Astrocyte of the spinal cord (primary cell): ENCODE measurements at regions not wholly inside any gene's neighbourhood (a gene's known extent, or its start where the extent isn't known, plus 50 kb on each side); places are given as distances from the start of the nearest gene placed in this dataset.

ENCODE experiments used
- DNase-seq: peaks from one replicate; pipeline ENCODE4 v3.0.0; 2011; ENCODE audit warnings: low read depth, low spot score
- H3K4me3 ChIP-seq: 2 replicates; pipeline ENCODE4 v1.5.1; 2011; ENCODE audit warnings: low read depth, mild to moderate bottlenecking, low read length, moderate library complexity
- in situ Hi-C: cut with HindIII; loops from 2 replicates; pipeline ENCODE4 v1.10.0; 2017; ENCODE audit warnings: low sequenced_read_pairs
- TF ChIP-seq, protein P1 (sequence below): IDR thresholded peaks from 2 replicates; pipeline ENCODE4 v1.5.1; 2012; ENCODE audit warnings: low read depth, mild to moderate bottlenecking, low read length, inconsistent platforms

DNA sequence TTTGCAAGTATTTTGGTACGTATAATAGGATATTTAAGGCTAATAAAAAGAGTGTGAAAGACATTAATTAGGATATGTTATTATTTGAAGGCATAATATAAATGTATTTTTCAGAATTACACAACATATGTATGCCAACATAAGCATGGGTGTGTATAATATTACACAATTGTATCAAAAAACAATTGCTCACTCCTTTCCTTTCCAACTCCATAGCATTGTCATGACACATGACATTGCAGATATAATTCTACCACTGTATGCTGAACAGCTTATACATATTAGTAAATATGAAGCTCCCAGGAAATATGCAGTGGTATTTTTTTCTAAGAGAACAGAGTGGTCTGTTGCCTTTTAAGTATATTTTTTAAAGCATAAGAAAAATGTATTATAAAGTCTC is 593.1 kb downstream of the TMX3 start:
- no peak overlapping the region for H3K4me3 ChIP-seq
- TF ChIP-seq, protein P1, sequence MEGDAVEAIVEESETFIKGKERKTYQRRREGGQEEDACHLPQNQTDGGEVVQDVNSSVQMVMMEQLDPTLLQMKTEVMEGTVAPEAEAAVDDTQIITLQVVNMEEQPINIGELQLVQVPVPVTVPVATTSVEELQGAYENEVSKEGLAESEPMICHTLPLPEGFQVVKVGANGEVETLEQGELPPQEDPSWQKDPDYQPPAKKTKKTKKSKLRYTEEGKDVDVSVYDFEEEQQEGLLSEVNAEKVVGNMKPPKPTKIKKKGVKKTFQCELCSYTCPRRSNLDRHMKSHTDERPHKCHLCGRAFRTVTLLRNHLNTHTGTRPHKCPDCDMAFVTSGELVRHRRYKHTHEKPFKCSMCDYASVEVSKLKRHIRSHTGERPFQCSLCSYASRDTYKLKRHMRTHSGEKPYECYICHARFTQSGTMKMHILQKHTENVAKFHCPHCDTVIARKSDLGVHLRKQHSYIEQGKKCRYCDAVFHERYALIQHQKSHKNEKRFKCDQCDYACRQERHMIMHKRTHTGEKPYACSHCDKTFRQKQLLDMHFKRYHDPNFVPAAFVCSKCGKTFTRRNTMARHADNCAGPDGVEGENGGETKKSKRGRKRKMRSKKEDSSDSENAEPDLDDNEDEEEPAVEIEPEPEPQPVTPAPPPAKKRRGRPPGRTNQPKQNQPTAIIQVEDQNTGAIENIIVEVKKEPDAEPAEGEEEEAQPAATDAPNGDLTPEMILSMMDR = no peak
- DNase-seq = no peak
- in situ Hi-C loops = no loop called here

DNA sequence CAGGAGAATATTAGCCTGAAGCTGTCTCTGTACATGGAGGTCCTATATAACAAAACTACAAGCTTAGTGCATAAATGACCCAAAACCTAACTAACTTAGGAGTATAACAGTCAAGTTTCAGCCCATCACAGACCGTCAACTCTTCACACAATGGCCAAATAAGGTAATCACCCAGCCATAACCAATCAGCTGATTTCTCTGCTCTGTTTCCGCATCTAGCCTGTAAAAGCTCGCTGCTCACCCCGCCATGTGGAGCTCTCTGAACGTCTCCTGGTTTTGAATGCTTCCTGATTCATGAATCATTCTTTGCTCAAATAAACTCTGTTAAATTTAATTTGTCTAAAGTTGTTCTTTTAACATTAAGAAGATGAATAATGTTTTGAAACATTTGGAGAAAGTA is 593.6 kb downstream of the TMX3 start:
- no peak overlapping the region for H3K4me3 ChIP-seq
- TF ChIP-seq, protein P1 = no peak
- in situ Hi-C loops = no loop called here
- DNase-seq = no peak

DNA sequence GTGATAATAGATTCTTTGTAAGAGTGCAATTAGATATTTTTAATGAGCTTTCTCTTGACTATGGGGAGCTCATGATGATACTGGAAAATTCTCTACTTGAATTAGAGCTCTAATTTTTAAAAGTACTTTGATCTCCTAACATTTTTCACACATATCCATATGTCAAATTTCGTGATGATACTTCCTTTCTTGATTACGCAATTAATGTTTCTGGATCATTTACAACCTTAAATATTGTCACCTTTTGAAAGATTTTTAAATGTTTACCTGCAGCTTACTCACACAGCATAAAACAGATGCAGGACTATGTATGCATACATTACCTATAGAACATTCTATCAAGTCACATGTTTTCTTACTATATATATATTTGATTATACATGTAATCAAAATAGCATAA is 598.5 kb upstream of the DSEL start:
- in situ Hi-C loops = no loop called here
- no peak for DNase-seq
- H3K4me3 ChIP-seq = no peak overlapping the region
- TF ChIP-seq, protein P1 = no peak

DNA sequence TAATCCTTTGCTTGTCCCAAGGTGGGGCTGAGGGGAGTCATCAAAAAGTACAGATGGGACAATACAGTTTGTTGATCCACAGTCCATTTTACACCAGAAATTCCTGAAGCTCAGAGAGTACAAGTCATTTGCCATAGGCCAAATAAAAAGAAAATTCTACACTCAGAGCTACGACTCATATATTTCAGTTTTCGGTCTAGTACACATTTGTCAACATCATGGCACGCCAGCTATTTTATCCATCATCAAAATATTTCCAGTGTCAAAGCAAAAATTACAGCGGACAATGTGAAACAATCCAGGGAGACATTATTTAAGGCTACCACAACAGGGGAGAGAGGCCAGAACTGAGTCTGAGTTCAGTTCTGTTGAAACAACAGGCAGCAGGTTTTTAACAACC is 587.5 kb upstream of the DSEL start:
- H3K4me3 ChIP-seq = no peak overlapping the region
- DNase-seq = peak; percentile 10
- TF ChIP-seq, protein P1 = no peak
- in situ Hi-C loops = no loop called here

DNA sequence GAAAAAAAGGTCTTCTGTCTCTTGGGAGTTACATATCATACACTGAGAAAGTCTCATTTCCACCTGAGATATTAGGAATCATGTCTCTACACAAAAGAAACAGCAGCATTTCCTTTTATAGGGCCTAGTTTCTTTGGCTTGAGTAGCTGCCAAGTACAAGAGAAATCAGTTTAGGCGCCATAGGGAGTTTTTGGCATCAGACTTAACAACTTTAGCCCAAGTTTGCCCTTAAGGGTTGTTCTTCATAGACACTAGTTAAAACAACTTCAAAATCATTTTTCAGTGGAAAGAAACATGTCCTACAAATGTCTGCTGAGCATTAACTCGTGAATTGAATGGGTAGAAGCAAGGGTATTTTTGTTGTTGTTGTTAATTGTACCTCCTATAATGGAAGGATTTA is 587.0 kb upstream of the DSEL start:
- in situ Hi-C loops = no loop called here
- H3K4me3 ChIP-seq = no peak overlapping the region
- TF ChIP-seq, protein P1 = no peak
- DNase-seq = peak; percentile 25

DNA sequence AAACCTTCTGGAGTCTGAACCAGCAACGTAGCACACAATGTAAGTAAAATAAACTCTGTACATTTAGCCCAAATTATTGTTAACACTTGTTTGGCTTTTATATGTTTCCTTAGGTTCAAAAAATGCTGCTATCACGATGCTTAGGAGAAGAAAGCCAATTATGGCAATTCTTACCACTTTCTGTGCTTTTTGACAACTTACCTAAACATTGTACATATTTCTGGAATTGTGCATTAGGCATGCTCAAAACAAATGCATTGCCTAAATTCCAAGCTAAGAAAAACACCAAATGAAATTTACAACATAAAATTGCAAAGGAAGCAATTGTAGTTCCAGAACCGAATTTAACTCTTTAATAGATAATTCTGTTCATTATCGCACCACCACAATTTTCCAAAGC is 585.6 kb upstream of the DSEL start:
- in situ Hi-C loops = no loop called here
- H3K4me3 ChIP-seq = no peak overlapping the region
- TF ChIP-seq, protein P1 = no peak
- no peak for DNase-seq

DNA sequence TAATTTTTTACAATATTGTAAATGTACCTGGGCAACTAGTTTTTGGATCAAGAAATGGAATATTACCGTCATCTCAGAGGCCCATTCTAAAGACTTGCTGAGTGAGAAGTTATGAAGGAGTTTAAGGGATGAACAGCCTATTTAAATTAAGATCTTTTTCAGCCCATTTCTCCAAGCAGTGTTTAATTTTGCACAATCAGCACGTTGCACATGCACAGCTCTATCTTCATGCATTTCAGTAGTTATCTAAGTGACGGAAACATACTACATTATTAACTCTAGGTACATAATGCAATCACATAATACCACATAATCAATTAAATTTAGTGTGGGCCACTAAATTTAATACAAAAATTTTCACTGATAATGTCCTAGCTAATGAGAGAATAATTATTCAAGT is 582.1 kb upstream of the DSEL start:
- in situ Hi-C loops = no loop called here
- TF ChIP-seq, protein P1 = no peak
- DNase-seq = no peak
- H3K4me3 ChIP-seq = no peak overlapping the region
